DOHH2 (cell line): ENCODE measurements at regions not wholly inside any gene's neighbourhood (a gene's known extent, or its start where the extent isn't known, plus 50 kb on each side); places are given as distances from the start of the nearest gene placed in this dataset.

ENCODE experiments used
- EZH2phosphoT487 ChIP-seq: fragments of 200-600 bp; sonication (generic); IDR thresholded peaks from 2 replicates; pipeline ENCODE4 v1.6.1; 2017; ENCODE audit warnings: borderline replicate concordance, mild to moderate bottlenecking, antibody characterized with exemption, low read length, moderate library complexity, mixed read lengths
- TF ChIP-seq, protein P1 (sequence below): fragments of 200-600 bp; sonication (generic); IDR thresholded peaks from one replicate; pipeline ENCODE4 v1.5.1; 2014; ENCODE audit warnings: antibody characterized with exemption, mild to moderate bottlenecking, low read depth, low read length; ENCODE audit not compliant: poor library complexity, severe bottlenecking

DNA sequence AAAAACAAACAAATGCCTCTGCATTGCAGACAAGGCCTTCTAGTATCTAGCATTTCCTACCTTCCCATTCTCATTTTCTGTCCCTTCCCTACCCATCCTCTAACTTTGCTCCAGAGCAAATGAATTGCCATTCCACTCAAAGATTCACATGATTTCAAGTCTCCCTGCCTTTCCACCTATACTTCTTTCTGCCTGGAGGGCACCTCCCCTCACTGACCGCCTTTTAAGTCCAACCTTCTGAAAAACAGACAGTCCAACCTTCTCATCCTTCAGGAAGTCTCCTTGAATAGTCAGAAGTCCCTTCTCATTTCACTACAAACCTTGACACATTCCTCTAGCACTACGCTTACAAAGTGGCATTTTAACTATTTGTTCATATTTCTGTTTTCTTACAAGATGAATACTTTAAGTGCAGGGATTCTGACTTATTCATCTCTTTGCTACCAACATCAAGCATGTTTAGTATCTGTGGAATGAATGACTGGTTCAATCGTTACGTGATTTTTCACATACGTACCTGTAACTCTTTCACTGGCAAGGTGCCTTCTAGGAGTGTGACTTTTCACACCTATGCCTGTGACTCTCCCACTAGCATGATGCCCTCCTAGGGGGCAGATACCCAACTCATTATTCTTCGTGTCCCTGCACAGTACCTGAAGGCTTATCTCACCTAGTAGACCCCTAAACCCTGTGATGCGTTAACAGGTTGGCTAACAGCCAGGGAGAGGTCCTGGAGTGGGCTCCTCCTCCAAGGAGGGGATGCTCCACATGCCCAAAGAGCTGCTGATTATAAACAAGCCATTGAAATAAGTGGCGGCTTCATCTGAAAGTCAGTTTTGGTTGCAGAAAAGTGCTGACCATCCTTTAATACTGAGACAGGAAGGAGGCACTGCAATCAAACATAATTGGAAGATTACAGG is 356.2 kb downstream of the MYCN start:
- TF ChIP-seq, protein P1, sequence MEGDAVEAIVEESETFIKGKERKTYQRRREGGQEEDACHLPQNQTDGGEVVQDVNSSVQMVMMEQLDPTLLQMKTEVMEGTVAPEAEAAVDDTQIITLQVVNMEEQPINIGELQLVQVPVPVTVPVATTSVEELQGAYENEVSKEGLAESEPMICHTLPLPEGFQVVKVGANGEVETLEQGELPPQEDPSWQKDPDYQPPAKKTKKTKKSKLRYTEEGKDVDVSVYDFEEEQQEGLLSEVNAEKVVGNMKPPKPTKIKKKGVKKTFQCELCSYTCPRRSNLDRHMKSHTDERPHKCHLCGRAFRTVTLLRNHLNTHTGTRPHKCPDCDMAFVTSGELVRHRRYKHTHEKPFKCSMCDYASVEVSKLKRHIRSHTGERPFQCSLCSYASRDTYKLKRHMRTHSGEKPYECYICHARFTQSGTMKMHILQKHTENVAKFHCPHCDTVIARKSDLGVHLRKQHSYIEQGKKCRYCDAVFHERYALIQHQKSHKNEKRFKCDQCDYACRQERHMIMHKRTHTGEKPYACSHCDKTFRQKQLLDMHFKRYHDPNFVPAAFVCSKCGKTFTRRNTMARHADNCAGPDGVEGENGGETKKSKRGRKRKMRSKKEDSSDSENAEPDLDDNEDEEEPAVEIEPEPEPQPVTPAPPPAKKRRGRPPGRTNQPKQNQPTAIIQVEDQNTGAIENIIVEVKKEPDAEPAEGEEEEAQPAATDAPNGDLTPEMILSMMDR: no peak
- no peak for TF ChIP-seq EZH2phosphoT487
